ENCODE measurements at regions not wholly inside any gene's neighbourhood (a gene's known extent, or its start where the extent isn't known, plus 50 kb on each side); places are given as distances from the start of the nearest gene placed in this dataset.

- no peak for TF ChIP-seq CTCF (IDR thresholded peaks at IDR 0.05)
- H3K27me3 ChIP-seq (ENCODE audit: low read depth): no peaks in the 10 kb centered on the region
- ATAC-seq (no peak), DNase-seq (no peak)
- no peak overlapping the region for H3K4me3 ChIP-seq
- no peak overlapping the region for H3K27ac ChIP-seq
- H3K9me3 ChIP-seq: no peaks in the 10 kb centered on the region
- H3K36me3 ChIP-seq: no peaks in the 10 kb centered on the region
- intact Hi-C loops (cut with DNase I): no loop called here
- no peaks in the 10 kb centered on the region for H3K4me1 ChIP-seq
Observed at GRCh38 chr4:183384516-183384915, 59.9 kb upstream of the CDKN2AIP start.

- intact Hi-C loops (cut with DNase I): no loop called here
- ATAC-seq: peak in 1 of 2 donors; percentile 29
- no peak for TF ChIP-seq CTCF (IDR thresholded peaks at IDR 0.05)
Observed at GRCh38 chr4:183384983-183385382, 59.5 kb upstream of the CDKN2AIP start.

GRCh38 chr4:183388021-183388420, 56.4 kb upstream of the CDKN2AIP start:
- no peak for TF ChIP-seq CTCF (IDR thresholded peaks at IDR 0.05)

More at GRCh38 chr4:183384983-183385382, 59.5 kb upstream of the CDKN2AIP start:
- H3K27ac ChIP-seq: no peak overlapping the region
- no peaks in the 10 kb centered on the region for H3K36me3 ChIP-seq
- H3K27me3 ChIP-seq (ENCODE audit: low read depth): no peaks in the 10 kb centered on the region
- no peak overlapping the region for H3K4me3 ChIP-seq
- no peaks in the 10 kb centered on the region for H3K4me1 ChIP-seq
- H3K9me3 ChIP-seq: no peaks in the 10 kb centered on the region
- DNase-seq: no peak

GRCh38 chr4:183388777-183389176, 55.7 kb upstream of the CDKN2AIP start:
- TF ChIP-seq CTCF (IDR thresholded peaks at IDR 0.05): no peak
- H3K9me3 ChIP-seq: no peaks in the 10 kb centered on the region
- no peaks in the 10 kb centered on the region for H3K36me3 ChIP-seq
- H3K4me1 ChIP-seq: no peaks in the 10 kb centered on the region
- peaks cover 10% of the 10 kb centered on the region for H3K27me3 ChIP-seq (ENCODE audit: low read depth)
- intact Hi-C loops (cut with DNase I): no loop called here
- no peak overlapping the region for H3K27ac ChIP-seq
- DNase-seq (no peak), ATAC-seq (no peak)
- H3K4me3 ChIP-seq: no peak overlapping the region

More at GRCh38 chr4:183388021-183388420, 56.4 kb upstream of the CDKN2AIP start:
- Histone ChIP-seq H3K36me3 (no peaks in the 10 kb centered on the region), H3K4me3 (no peak overlapping the region), H3K4me1 (no peaks in the 10 kb centered on the region), H3K27me3 (ENCODE audit: low read depth) (peaks cover 10% of the 10 kb centered on the region), H3K27ac (no peak overlapping the region), H3K9me3 (no peaks in the 10 kb centered on the region)
- DNase-seq (no peak), ATAC-seq (no peak)
- intact Hi-C loops (cut with DNase I): no loop called here

GRCh38 chr4:183390374-183390773, 54.1 kb upstream of the CDKN2AIP start:
- H3K9me3 ChIP-seq: no peaks in the 10 kb centered on the region
- H3K4me3 ChIP-seq: no peak overlapping the region
- no peak for ATAC-seq

More at GRCh38 chr4:183390374-183390773, 54.1 kb upstream of the CDKN2AIP start:
- Histone ChIP-seq H3K36me3 (no peaks in the 10 kb centered on the region), H3K27me3 (ENCODE audit: low read depth) (peaks cover 10% of the 10 kb centered on the region), H3K27ac (no peak overlapping the region), H3K4me1 (no peaks in the 10 kb centered on the region)
- no peak for TF ChIP-seq CTCF (IDR thresholded peaks at IDR 0.05)
- no peak for DNase-seq
- intact Hi-C loops (cut with DNase I): no loop called here
